Esophagus squamous epithelium (tissue), 5 donors: ENCODE measurements at regions not wholly inside any gene's neighbourhood (a gene's known extent, or its start where the extent isn't known, plus 50 kb on each side); places are given as distances from the start of the nearest gene placed in this dataset.

Experiments used
- DNase-seq: peaks from one replicate; lab custom pipeline; 2025; lab: John Stamatoyannopoulos, UW
- H3K27ac ChIP-seq, 4 donors: fragments of 200-600 bp; sonication (generic); one replicate each; pipeline ENCODE4 v1.5.1; 2016 to 2019; ENCODE audit warnings: mild to moderate bottlenecking in 1 of 4
- H3K27me3 ChIP-seq, 4 donors: fragments of 200-600 bp; sonication (generic); 1 replicate in 3 of 4; 2 replicates in 1 of 4; pipeline versions ENCODE4 v1.5.1 to v1.6.0; 2017 to 2021; ENCODE audit warnings: antibody characterized with exemption in 1 of 4
- H3K36me3 ChIP-seq, 3 donors: fragments of 200-600 bp; sonication (generic); one replicate each; pipeline ENCODE4 v1.5.1; 2016 to 2019
- H3K4me1 ChIP-seq, 3 donors: fragments of 200-600 bp; sonication (generic); one replicate each; pipeline ENCODE4 v1.5.1; 2017 to 2019
- H3K4me3 ChIP-seq, 4 donors: fragments of 200-600 bp; sonication (generic); 1 replicate in 3 of 4; 2 replicates in 1 of 4; pipeline ENCODE4 v1.5.1; 2016 to 2019; ENCODE audit warnings: mild to moderate bottlenecking in 2 of 4, moderate library complexity in 1 of 4
- H3K9me3 ChIP-seq, 3 donors: fragments of 200-600 bp; sonication (generic); one replicate each; pipeline ENCODE4 v1.5.1; 2016 to 2019
- POLR2A ChIP-seq, 4 donors: fragments of 450-650 bp; IDR thresholded peaks; one replicate each; pipeline ENCODE4 v1.6.1; 2017; ENCODE audit warnings: antibody characterized with exemption in 4 of 4, mild to moderate bottlenecking in 4 of 4, moderate library complexity in 3 of 4
- WGBS, 2 donors: methylation state at CpG; one replicate each; pipeline ENCODE4 v1.1.5; 2018; 5-methylcytosine and 5-hydroxymethylcytosine counted together
- intact Hi-C: fragments of 100-400 bp; cut with DNase I; formaldehyde crosslinking; loops from one replicate; pipeline ENCODE4 v1.15.0; 2022
- TF ChIP-seq, protein P1 (sequence below), 6 experiments: fragments of 450-650 bp in 4 of 6; fragments of 200-600 bp in 2 of 6; sonication (generic) in 2 of 6; IDR thresholded peaks; one replicate each; pipeline ENCODE4 v1.5.1; 2016 to 2019; ENCODE audit warnings: antibody characterized with exemption in 6 of 6, mild to moderate bottlenecking in 4 of 6, moderate library complexity in 4 of 6
- donor health status: DM: yes; HTN: yes; CAD: no.

DNA sequence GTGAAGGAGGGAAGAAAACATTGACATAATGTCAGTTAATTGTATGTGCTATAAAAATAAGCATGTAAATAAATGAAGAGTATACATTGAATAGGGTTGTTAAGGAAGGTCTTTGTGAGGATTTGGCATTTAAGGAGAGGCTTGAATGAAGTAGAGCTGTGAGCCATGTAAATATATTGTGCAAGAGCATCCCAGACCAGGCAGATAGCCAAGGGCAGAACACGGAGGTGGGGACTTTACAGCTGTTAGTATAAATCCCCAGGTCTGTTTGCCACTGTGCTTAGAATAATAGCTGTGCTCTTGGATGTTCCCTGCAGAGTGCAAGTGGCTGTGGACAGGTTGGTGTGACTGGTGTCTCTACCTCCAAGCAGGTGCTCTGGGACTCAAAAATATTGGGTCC is 211.7 kb downstream of the LRRC70 start:
- 7 to 11% methylated on average over 1 of the region's 1 CpG for WGBS, 2 donors
- DNase-seq = no peak
- Histone ChIP-seq H3K4me3 (no peak overlapping the region), H3K27ac (no peak overlapping the region), H3K36me3 (no peaks in the 10 kb centered on the region), H3K4me1 (no peaks in the 10 kb centered on the region), H3K27me3 (no peaks in the 10 kb centered on the region), H3K9me3 (no peaks in the 10 kb centered on the region)
- TF ChIP-seq, protein P1, sequence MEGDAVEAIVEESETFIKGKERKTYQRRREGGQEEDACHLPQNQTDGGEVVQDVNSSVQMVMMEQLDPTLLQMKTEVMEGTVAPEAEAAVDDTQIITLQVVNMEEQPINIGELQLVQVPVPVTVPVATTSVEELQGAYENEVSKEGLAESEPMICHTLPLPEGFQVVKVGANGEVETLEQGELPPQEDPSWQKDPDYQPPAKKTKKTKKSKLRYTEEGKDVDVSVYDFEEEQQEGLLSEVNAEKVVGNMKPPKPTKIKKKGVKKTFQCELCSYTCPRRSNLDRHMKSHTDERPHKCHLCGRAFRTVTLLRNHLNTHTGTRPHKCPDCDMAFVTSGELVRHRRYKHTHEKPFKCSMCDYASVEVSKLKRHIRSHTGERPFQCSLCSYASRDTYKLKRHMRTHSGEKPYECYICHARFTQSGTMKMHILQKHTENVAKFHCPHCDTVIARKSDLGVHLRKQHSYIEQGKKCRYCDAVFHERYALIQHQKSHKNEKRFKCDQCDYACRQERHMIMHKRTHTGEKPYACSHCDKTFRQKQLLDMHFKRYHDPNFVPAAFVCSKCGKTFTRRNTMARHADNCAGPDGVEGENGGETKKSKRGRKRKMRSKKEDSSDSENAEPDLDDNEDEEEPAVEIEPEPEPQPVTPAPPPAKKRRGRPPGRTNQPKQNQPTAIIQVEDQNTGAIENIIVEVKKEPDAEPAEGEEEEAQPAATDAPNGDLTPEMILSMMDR (IDR thresholded peaks at IDR 0.05) = no peak
- no peak for TF ChIP-seq POLR2A (IDR thresholded peaks at IDR 0.05)
- intact Hi-C loops = no loop called here

DNA sequence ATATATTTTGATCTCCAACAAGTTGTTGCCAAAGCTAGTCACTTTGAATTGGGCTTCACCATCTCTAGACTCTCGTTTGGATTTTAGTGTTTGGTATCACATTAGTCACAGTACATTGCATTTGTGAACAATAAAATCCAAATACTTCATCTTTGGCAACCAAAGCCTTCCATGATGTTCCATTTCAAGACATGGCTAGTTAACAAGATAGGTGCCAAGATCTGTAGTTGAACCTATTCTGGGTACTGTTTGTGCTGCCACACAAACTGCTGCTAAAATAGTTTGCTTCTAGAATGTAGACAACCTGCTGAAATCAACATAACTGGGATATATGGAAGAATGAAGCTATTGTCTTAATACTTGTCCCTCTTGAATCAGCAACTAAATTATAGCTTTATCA is 207.5 kb downstream of the LRRC70 start:
- intact Hi-C loops = no loop called here
- Histone ChIP-seq H3K27ac (no peak overlapping the region), H3K4me1 (no peaks in the 10 kb centered on the region), H3K36me3 (no peaks in the 10 kb centered on the region), H3K27me3 (no peaks in the 10 kb centered on the region), H3K9me3 (no peaks in the 10 kb centered on the region), H3K4me3 (no peak overlapping the region)
- TF ChIP-seq, protein P1 (IDR thresholded peaks at IDR 0.05) = no peak
- no peak for TF ChIP-seq POLR2A (IDR thresholded peaks at IDR 0.05)
- no peak for DNase-seq
- WGBS, 2 donors = 33 to 63% methylated on average over 1 of the region's 1 CpG

DNA sequence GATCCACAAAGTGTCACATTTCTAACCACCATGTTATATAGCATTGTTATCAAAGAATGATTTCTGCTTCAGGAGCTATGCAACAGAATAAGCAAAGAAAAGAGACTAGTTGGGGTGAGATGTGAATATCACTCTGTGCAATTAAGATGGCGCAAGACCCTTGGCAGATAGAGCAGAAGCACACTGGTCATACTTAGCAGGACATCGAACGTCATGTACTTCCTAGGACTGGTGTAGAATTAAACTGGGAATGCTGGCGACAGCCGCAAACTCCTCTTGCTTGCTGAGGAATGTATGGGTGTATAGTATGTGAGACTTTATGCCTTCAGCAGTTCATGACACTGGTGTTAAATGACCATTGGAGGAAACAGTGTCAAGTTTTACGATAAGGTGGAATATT is 207.0 kb downstream of the LRRC70 start:
- H3K4me3 ChIP-seq = no peak overlapping the region
- DNase-seq = no peak
- H3K4me1 ChIP-seq = no peaks in the 10 kb centered on the region
- intact Hi-C loops = no loop called here
- no peak overlapping the region for H3K27ac ChIP-seq
- 91% methylated on average over 6 of the region's 6 CpGs for WGBS, 2 donors
- H3K9me3 ChIP-seq = no peaks in the 10 kb centered on the region
- no peak for TF ChIP-seq POLR2A (IDR thresholded peaks at IDR 0.05)
- TF ChIP-seq, protein P1 (IDR thresholded peaks at IDR 0.05) = no peak
- H3K36me3 ChIP-seq = no peaks in the 10 kb centered on the region
- H3K27me3 ChIP-seq = no peaks in the 10 kb centered on the region

DNA sequence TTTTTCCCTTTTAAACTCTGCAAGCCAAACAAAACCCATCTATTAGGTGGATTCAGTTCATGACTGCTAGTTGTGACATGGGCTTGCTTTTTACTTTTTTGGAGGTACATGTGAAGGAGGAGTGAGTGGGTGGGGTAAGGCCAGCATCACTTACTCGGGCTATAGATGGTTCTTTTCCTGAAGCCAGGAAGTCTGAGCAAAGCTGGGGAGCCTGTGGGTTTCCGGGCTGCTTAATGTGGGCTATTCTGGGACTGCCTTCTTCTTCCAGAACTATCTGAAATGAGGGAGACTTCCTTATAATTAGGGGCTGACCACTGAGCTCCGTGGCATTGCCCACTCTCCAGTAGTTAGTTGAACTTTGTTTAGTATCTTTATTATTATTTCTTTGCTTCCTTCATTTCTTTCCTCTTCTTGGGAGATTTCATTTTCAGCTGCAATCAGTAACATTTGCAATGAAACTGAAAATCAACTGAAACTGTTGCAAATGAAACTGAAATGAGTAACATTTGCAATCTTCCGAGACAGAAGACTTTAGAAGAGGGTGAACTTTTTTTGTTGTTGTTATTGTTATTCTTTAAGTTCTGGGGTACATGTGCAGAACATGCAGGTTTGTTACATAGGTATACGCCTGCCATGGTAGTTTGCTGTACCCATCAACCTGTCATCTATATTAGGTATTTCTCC is 204.9 kb downstream of the LRRC70 start:
- no peak overlapping the region for H3K4me3 ChIP-seq
- H3K36me3 ChIP-seq = no peaks in the 10 kb centered on the region
- no peaks in the 10 kb centered on the region for H3K9me3 ChIP-seq
- H3K27ac ChIP-seq = no peak overlapping the region
- TF ChIP-seq POLR2A (IDR thresholded peaks at IDR 0.05) = no peak
- TF ChIP-seq, protein P1 (IDR thresholded peaks at IDR 0.05) = no peak
- DNase-seq = no peak
- no peaks in the 10 kb centered on the region for H3K27me3 ChIP-seq
- peaks cover 0 to 4% (median 0%) of the 10 kb centered on the region in 3 donors for H3K4me1 ChIP-seq
- 50 to 66% methylated on average over 4 to 5 of the region's 5 CpGs for whole genome bisulfite sequencing, 2 donors
- intact Hi-C loops = no loop called here

DNA sequence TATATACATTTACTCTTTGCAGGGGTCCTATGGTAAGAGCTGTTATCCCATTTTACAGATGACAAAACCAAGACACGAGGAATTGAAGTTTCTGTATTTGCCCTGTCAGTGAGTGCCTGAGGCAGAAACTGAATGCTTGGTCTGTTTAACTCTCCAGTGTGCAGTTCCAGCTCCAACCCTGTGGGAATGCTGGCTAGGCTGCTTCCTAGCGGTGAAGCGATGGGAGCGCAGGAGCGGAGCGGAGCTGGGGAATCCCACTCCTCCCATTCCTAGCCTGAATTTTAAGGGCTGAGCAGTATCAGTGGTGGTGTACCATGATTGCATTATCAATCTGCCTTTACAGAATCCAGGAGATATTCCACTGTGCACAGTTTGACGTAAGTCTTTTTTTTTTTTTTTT is 202.3 kb downstream of the LRRC70 start:
- peaks cover 0 to 4% (median 0%) of the 10 kb centered on the region in 3 donors for H3K4me1 ChIP-seq
- no peak overlapping the region for H3K27ac ChIP-seq
- WGBS, 2 donors = 83 to 90% methylated on average over 5 to 7 of the region's 7 CpGs
- H3K36me3 ChIP-seq = no peaks in the 10 kb centered on the region
- no peak for DNase-seq
- H3K27me3 ChIP-seq = no peaks in the 10 kb centered on the region
- no peak overlapping the region for H3K4me3 ChIP-seq
- TF ChIP-seq, protein P1 (IDR thresholded peaks at IDR 0.05) = no peak
- no peak for TF ChIP-seq POLR2A (IDR thresholded peaks at IDR 0.05)
- no peaks in the 10 kb centered on the region for H3K9me3 ChIP-seq
- intact Hi-C loops = no loop called here
